Right lobe of liver (tissue), 4 donors: ENCODE measurements at regions not wholly inside any gene's neighbourhood (a gene's known extent, or its start where the extent isn't known, plus 50 kb on each side); places are given as distances from the start of the nearest gene placed in this dataset.

ENCODE experiments used
- CTCF ChIP-seq, 4 donors: fragments of 200-600 bp in 3 of 4; fragments of 450-650 bp in 1 of 4; IDR thresholded peaks; one replicate each; pipeline versions ENCODE4 v1.5.1 to v1.8.0; 2016 to 2022; ENCODE audit warnings: antibody characterized with exemption in 4 of 4, mild to moderate bottlenecking in 2 of 4
- POLR2A ChIP-seq: fragments of 450-650 bp; IDR thresholded peaks from one replicate; pipeline ENCODE4 v1.6.1; 2017; ENCODE audit warnings: antibody characterized with exemption, mild to moderate bottlenecking
- donor health status: DM: no; HTN: no; CAD: no.
- donor health status: DM: no; HTN: no; CAD: no.
- donor health status: DM: no; HTN: yes; CAD: no.

- TF ChIP-seq CTCF (IDR thresholded peaks at IDR 0.05) (no peak), POLR2A (no peak)
These were observed 96.5 kb upstream of the TCEAL2 start for GRCh38 chrX:102029026-102029425.
